HG03565 (cell line): ENCODE measurements at regions not wholly inside any gene's neighbourhood (a gene's known extent, or its start where the extent isn't known, plus 50 kb on each side); places are given as distances from the start of the nearest gene placed in this dataset.

Experiments used
- ATAC-seq: cut with Tn5 transposase; IDR thresholded peaks from one replicate; pipeline ENCODE4 v1.9.1; 2021; ENCODE audit warnings: mild to moderate bottlenecking, moderate library complexity; ENCODE audit not compliant: unreplicated experiment

DNA sequence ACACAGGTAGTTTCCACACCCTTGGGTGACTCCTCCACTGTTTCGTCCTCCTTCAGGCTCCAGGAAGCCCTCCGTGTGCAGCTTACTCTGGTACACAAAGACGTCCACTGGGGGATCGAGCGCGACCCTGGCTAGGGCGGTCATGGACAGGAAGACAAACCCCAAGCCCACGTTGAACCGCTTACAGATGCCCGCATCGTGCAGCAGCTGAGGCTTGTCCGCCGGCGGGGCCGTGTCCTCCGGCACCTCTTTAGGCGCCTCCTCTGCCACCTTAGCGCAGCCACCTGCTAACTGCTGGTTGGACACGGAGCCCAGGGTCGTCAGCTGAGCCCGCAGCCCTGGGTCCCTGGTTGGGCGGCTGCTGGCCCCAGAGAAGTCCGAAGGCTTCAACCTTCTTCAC, 309.0 kb upstream of the BTBD3 start:
- ATAC-seq: no peak

DNA sequence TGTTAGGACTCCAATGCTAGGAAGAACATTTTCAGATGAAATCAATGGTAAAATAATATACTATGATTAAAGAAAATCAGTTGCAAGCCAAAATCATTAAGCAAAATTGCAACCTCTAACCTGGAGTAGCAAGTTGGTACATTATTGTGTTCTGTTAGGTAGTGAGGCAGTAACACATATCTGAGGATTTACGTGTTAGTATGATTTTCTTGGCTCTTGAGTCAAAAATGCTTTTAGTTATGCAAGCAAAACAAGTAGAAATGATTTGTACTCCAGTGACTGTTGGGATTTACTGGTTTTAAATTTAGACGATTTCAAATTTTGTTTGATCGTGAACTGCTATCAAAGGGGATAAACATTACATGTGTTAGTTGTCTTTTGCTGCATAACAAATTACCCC, 293.0 kb upstream of the BTBD3 start:
- no peak for ATAC-seq

- ATAC-seq: no peak
Observed at GRCh38 chr20:11626551-11626950, 291.1 kb upstream of the BTBD3 start.

DNA sequence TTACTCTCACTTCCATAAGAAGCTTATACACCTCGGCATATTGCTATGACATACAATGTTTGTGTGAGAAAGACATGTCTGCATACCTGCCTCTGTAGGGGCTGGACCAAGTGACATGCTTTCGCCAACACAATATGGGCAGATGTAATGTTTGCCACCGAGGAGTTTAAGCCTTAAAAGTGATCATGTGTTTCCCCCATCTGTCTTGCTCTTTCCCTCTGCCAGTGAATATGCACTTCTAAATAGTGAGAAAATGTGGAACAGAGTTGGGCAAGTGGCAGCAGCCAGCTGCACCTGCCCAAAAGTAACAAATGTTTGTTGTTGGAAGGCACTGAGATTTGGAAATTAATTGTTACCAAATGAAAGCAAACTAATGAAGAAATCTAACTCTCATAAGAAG, 274.8 kb upstream of the BTBD3 start:
- ATAC-seq: no peak

DNA sequence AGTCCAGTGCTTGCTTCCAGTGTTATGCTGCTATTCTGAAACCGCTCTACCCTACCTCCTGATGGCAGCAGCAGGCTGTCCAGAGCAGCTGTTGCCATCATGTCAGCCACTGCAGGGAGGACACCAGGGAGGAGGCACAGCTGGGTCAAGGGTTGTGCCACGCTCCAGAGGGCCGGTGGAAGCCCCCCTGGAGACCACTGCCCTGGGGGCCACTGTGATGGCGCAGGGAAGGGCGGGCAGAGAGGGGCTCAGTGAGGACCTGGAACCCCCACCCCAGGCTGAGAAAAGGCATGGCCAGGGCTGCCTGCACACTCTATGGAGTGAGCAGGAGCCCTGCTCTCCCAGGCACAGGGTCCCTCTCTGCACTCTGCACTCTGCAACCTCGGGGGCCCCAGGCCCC, 271.3 kb upstream of the BTBD3 start:
- ATAC-seq: no peak

DNA sequence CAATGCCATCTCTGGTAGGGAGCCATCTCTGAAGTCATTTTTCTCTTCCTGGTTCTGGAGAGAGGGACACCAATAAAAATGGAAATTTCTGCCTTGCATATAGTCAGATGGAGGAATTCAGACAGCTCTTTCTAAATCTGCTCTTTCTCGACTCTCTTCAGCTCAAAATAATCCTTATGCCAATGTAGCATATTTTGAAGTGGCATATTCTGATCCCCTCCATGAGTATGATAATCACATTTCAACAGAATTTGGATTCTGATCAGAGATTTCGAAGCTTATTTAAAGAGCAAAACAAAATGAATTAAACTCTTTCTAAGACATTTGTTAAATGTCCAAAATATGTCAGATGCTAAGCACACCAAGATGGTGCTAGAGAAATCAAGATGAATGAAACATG, 267.1 kb upstream of the BTBD3 start:
- no peak for ATAC-seq

- no peak for ATAC-seq
Observed at GRCh38 chr20:11651138-11651537, 266.6 kb upstream of the BTBD3 start.

DNA sequence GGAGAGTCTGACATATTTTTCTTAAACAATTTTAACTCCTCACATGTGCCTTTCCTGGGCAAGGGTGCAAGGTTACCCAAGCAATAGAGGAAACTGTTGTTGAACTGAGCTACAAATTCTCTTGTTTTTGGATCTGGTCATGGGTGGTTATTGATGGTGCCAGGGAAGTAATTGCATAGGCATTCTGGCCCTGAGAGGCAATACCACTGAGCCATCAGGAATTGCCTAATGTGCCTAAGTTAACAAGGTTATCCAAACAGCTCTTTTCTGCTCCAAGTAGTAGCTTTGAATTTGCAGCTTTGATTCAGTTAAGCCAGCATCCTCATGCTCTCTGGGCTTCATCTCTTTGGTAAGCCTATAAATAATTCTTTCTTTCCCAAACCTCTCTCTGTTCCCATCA, 266.0 kb upstream of the BTBD3 start:
- ATAC-seq: no peak

GRCh38 chr20:11652128-11652527, 265.6 kb upstream of the BTBD3 start:
- no peak for ATAC-seq

DNA sequence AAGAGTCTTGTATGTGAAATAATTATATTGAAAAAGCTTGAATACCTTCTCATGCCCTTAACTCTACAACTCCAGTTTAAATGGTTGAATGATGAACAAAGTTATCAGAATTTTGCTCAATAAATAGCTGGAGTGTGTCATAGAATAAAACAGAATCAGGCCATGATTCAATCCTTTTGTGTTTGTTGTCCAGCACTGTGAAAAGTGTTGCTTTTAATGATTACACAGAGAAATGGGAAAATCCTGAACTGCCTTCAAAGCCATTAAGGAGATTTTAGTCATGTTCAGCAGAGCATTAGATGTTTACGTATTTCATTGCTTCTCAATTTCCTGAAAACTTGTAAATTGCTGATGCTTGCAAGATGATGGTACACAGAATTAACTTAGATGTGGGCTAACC, 262.9 kb upstream of the BTBD3 start:
- no peak for ATAC-seq

GRCh38 chr20:11660673-11661072, 257.0 kb upstream of the BTBD3 start:
- ATAC-seq: no peak

GRCh38 chr20:11671015-11671511, 246.6 kb upstream of the BTBD3 start:
- ATAC-seq: no peak

GRCh38 chr20:11672959-11673358, 244.7 kb upstream of the BTBD3 start:
- no peak for ATAC-seq

DNA sequence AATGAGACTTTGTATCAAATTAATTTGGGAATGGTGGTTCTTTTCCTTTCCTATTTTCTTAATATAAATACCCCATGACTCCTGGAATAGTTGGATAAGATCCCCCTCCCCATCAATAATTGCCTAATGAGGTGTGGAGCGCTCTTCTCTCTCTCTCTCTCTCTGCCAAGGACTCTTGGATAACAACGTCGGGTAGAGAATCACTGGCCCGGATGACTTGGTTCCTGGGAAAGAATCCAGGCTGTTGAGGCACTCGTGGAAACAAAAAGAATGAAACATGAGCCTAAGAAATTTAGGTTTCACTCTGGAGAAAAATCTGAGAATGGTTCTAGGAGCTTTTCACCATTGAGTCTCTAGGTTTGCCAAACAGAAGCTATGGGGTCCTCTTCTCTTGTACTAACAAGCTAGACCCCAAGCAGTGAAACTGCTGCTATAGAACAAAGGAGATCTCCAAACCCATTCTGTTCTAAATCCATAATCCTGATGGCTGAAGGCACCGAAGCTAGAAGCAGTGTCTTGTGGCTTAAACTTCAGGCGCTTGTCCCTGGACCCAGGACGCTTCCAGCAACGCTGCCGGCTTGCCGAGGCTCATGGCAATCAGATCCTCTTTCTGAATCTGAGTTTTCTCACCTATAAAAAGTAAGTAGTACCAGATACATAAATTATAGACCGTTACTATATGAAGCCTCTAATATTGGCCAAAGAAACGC, 241.6 kb upstream of the BTBD3 start:
- ATAC-seq: no peak

DNA sequence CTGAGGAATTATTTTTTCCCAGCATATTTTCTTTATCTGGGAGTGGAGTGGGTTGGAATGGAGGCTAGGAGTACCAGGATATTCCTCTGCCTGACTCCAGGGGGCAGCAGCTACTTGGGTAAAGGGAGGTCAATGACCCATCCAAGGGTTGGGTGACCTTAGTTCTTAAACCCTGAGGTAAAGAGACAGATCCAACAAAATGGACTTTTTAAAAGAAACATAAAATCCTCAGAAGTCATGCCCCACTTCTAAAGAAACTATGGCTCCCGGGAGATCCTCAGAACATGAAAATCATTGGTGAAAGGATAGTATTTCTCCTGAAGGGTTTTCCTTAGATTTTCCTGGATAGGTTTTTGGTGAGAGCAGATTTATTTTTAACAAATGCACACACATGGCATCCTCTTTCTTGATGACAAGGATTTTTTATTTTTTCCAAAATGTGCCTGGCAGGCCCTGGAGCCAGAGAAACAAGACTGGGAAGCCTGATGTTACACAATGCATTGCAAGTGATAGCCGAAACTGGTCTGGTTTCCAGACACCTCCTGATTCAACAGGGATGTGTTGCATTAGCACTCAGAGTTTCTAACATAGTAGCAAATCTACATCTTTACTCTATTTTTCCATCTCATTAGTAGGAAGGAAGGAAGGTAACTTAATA, 240.9 kb upstream of the BTBD3 start:
- no peak for ATAC-seq

DNA sequence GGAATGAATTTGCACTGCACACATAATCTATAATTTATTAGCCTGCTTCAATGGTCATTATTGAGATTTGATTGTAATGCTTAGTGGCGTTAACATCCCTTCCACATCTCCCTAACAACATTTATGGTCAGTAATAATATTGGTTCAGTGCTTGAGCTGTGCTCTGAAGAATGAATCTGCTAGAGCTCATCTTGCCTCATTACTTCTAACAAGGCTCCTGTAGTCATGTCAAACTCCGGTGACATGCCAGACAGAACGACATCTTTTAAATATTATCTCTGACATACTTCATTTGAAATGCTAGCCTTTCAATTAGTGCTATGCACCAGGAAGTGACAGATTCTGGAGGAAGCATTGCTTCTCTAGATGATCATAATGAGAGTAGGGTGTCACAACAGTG, 240.3 kb upstream of the BTBD3 start:
- no peak for ATAC-seq

GRCh38 chr20:11677836-11678235, 239.9 kb upstream of the BTBD3 start:
- ATAC-seq: no peak

- no peak for ATAC-seq
Observed at GRCh38 chr20:11682285-11682684, 235.4 kb upstream of the BTBD3 start.

GRCh38 chr20:11686195-11686594, 231.5 kb upstream of the BTBD3 start:
- ATAC-seq: no peak

DNA sequence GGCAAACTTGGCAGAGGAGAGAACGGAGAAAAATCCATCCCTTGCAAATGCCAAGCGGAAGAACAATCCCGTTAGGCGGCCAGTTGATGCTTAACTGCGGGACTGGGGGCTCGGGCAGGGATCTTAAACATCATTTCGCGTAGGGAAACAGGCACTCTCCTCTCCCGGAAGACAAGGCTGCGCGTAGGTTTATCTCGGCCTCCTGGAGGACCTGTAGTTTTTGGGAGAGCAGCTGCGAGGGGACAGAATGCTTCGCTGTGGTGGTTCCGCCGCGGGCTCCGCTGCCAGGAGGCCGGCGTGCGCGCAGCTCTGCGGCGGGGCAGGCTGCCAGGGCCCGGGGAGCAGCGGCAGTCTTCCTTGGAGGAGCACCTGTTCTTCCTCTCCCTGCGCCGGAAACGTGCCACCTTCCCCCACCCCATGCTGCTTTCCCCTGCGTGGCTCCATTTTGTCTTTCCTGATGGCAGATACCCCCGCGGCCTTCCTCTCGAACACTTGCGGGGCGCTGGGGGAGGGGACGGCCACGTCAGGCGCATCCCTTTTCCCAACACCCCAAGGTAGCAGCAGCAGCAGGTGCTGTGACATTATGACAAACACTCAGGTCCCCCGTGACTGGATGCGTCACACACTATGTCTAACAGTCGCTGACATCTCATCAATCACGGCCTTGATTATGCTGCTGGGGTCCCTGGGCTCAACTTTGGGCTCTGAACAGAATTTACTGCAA, 230.7 kb upstream of the BTBD3 start:
- ATAC-seq: no peak

GRCh38 chr20:11687546-11688292, 230.0 kb upstream of the BTBD3 start:
- no peak for ATAC-seq
